GM18505 (cell line): ENCODE measurements at regions not wholly inside any gene's neighbourhood (a gene's known extent, or its start where the extent isn't known, plus 50 kb on each side); places are given as distances from the start of the nearest gene placed in this dataset.

ENCODE experiments used
- ATAC-seq: cut with Tn5 transposase; IDR thresholded peaks from one replicate; pipeline ENCODE4 v1.9.1; 2021; ENCODE audit not compliant: unreplicated experiment
- POLR2A ChIP-seq: IDR thresholded peaks from 4 replicates; pipeline ENCODE4 v1.6.1; 2011; ENCODE audit warnings: borderline replicate concordance; ENCODE audit not compliant: insufficient read depth, insufficient read length; ENCODE audit errors: extremely low read depth

DNA sequence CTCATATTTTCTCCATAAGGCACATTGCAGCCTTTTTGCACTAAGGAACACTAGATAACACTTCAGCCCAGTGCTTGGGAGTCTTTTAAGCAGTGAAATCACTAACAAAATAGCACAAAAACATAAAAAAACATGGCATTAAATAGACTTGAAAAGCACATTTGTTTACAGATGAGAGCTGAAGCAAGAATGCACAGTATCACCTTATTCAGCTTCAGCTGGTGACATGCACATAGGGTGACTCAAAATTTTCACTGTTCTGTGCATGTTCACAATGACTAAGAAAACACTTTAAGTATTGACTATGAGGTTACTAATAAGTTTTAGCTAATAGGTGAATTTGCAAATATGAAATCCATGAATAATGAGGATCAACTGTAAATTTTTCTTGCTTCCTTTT lies 293.9 kb upstream of the TARS1 start:
- no peak for ATAC-seq
- TF ChIP-seq POLR2A = no peak

- ATAC-seq = no peak
Measured at GRCh38 chr5:33148076-33148513, 292.7 kb upstream of the TARS1 start.

GRCh38 chr5:33153372-33153771 lies 287.4 kb upstream of the TARS1 start:
- ATAC-seq = no peak
- TF ChIP-seq POLR2A = no peak

More at GRCh38 chr5:33148076-33148513, 292.7 kb upstream of the TARS1 start:
- TF ChIP-seq POLR2A = no peak

- TF ChIP-seq POLR2A = no peak
- ATAC-seq = no peak
Measured at GRCh38 chr5:33153831-33154230, 286.9 kb upstream of the TARS1 start.

- no peak for ATAC-seq
- TF ChIP-seq POLR2A = no peak
Measured at GRCh38 chr5:33160871-33161270, 279.9 kb upstream of the TARS1 start.

DNA sequence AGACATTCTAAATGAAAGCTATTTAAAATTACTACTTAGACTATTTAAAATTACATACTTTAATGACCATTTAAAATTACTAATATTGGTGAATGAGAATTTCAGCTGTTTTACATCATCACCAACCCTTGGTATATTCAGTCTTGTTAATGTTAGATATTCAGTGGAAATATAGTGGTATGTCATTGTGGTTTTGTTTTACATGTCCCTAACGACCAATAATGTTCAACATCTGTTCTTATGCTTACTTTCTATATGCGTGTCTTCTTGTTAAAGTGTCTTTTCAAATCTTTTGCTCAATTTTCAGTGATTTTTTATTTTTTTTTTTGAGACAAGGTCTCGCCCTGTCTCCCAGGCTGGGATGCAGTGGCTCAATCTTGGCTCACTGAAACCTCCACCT lies 279.3 kb upstream of the TARS1 start:
- no peak for ATAC-seq
- no peak for TF ChIP-seq POLR2A

DNA sequence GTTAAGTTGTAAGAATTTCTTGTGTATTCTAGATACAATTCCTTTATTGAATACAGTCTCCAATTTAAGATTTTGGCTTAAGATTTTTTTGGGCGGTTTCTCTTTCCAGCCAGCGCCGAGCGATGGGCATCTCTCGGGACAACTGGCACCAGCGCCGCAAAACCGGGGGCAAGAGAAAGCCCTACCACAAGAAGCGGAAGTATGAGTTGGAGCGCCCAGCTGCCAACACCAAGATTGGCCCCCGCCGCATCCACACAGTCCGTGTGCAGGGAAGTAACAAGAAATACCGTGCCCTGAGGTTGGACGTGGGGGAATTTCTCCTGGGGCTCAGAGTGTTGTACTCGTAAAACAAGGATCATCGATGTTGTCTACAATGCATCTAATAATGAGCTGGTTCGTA lies 278.7 kb upstream of the TARS1 start:
- ATAC-seq = no peak

GRCh38 chr5:33166522-33166921 lies 274.2 kb upstream of the TARS1 start:
- ATAC-seq = no peak
- TF ChIP-seq POLR2A = no peak

More for the DNA sequence above, 278.7 kb upstream of the TARS1 start:
- no peak for TF ChIP-seq POLR2A

- TF ChIP-seq POLR2A = no peak
- ATAC-seq = no peak
Measured at GRCh38 chr5:33166948-33167347, 273.8 kb upstream of the TARS1 start.

- ATAC-seq = no peak
- TF ChIP-seq POLR2A = no peak
Measured at GRCh38 chr5:33167541-33167940, 273.2 kb upstream of the TARS1 start.

- ATAC-seq = no peak
Measured at GRCh38 chr5:33170411-33170810, 270.4 kb upstream of the TARS1 start.

GRCh38 chr5:33174383-33174782 lies 266.4 kb upstream of the TARS1 start:
- no peak for ATAC-seq
- no peak for TF ChIP-seq POLR2A

More at GRCh38 chr5:33170411-33170810, 270.4 kb upstream of the TARS1 start:
- TF ChIP-seq POLR2A = no peak

GRCh38 chr5:33179301-33179700 lies 261.5 kb upstream of the TARS1 start:
- no peak for TF ChIP-seq POLR2A
- ATAC-seq = no peak

- TF ChIP-seq POLR2A = no peak
- no peak for ATAC-seq
Measured at GRCh38 chr5:33180900-33181299, 259.9 kb upstream of the TARS1 start.

DNA sequence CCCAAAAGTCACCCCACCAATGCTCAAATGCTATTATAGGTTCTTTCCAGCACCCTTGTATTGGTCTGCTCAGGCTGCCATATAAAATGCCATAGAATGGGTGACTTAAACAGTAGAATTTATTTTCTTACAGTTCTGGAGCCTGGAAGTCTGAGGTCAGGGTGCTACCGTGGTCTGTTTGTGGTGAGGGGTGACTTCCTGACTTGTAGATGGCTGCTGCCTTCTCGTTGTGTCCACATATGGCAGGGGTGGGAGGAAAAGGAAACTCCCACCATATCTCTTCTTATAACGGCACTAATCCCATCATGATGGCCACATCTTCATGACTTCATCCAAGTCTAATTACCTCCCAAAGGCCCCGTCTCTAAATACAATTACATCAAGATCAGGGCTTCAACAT lies 257.8 kb upstream of the TARS1 start:
- TF ChIP-seq POLR2A = no peak
- ATAC-seq = no peak

- TF ChIP-seq POLR2A = no peak
- no peak for ATAC-seq
Measured at GRCh38 chr5:33184367-33184766, 256.4 kb upstream of the TARS1 start.

- TF ChIP-seq POLR2A = no peak
- ATAC-seq = no peak
Measured at GRCh38 chr5:33188089-33188488, 252.7 kb upstream of the TARS1 start.
